Hippocampal formation (tissue), 2 donors: ENCODE measurements at regions not wholly inside any gene's neighbourhood (a gene's known extent, or its start where the extent isn't known, plus 50 kb on each side); places are given as distances from the start of the nearest gene placed in this dataset.
"Not testable (repeated sequence)": the region's sequence is repeated elsewhere in the genome, so short reads cannot be mapped to it uniquely, and the experiment has no call there.

Source experiments
- DNase-seq, 2 donors: peaks; one replicate each; lab custom pipeline; 2025; lab: John Stamatoyannopoulos, UW

GRCh38 chr14:53668897-53669296, 287.7 kb downstream of the BMP4 start:
- no peak for DNase-seq

GRCh38 chr14:53663709-53664108, 292.9 kb downstream of the BMP4 start:
- peak in 1 of 2 donors; percentile 10 for DNase-seq

- no peak for DNase-seq
Observed at GRCh38 chr14:53655080-53655785, 301.4 kb downstream of the BMP4 start.

- DNase-seq = no peak
Observed at GRCh38 chr14:53652068-53652467, 304.6 kb downstream of the BMP4 start.

- no peak for DNase-seq
Observed at GRCh38 chr14:53651096-53651740, 305.4 kb downstream of the BMP4 start.

GRCh38 chr14:53646925-53647324, 309.7 kb downstream of the BMP4 start:
- no peak for DNase-seq

- no peak for DNase-seq
Observed at GRCh38 chr14:53640695-53641094, 315.9 kb downstream of the BMP4 start.

GRCh38 chr14:53638966-53639365, 317.7 kb downstream of the BMP4 start:
- DNase-seq = no peak

- no peak for DNase-seq
Observed at GRCh38 chr14:53634793-53635192, 321.8 kb downstream of the BMP4 start.

GRCh38 chr14:53630336-53630735, 326.3 kb downstream of the BMP4 start:
- no peak for DNase-seq

GRCh38 chr14:53628732-53629430, 327.7 kb downstream of the BMP4 start:
- no peak for DNase-seq

- no peak for DNase-seq
Observed at GRCh38 chr14:53628261-53628660, 328.4 kb downstream of the BMP4 start.

GRCh38 chr14:53626761-53627160, 329.9 kb downstream of the BMP4 start:
- no peak for DNase-seq

- DNase-seq = no peak
Observed at GRCh38 chr14:53622447-53622846, 334.2 kb downstream of the BMP4 start.

- no peak for DNase-seq
Observed at GRCh38 chr14:53621921-53622320, 334.7 kb downstream of the BMP4 start.

- DNase-seq = no peak
Observed at GRCh38 chr14:53621433-53621832, 335.2 kb downstream of the BMP4 start.

- DNase-seq = no peak
Observed at GRCh38 chr14:53620890-53621289, 335.7 kb downstream of the BMP4 start.

GRCh38 chr14:53620317-53620716, 336.3 kb downstream of the BMP4 start:
- no peak for DNase-seq

GRCh38 chr14:53619691-53620231, 336.9 kb downstream of the BMP4 start:
- no peak for DNase-seq

GRCh38 chr14:53616536-53616935, 340.1 kb downstream of the BMP4 start:
- not testable (repeated sequence) for DNase-seq

GRCh38 chr14:53615252-53615651, 341.4 kb downstream of the BMP4 start:
- no peak for DNase-seq

- peak in 1 of 2 donors; percentile 5 for DNase-seq
Observed at GRCh38 chr14:53613404-53614253, 343.0 kb downstream of the BMP4 start.
